ENCODE measurements at regions not wholly inside any gene's neighbourhood (a gene's known extent, or its start where the extent isn't known, plus 50 kb on each side); places are given as distances from the start of the nearest gene placed in this dataset.

GRCh38 chrX:69565247-69565815 is 50.6 kb upstream of the EDA start:
- peaks cover 25% of the 10 kb centered on the region for H3K4me1 ChIP-seq (ENCODE audit: insufficient read depth, low read length)
- ATAC-seq, result no peak
- ChIA-PET POLR2A (interaction anchor here (1.7 kb wide), 1 partner anchor 10 kb away, joined by 5 read pairs; no protein-coding TSS in a partner anchor), CTCF (ENCODE audit: low intra/inter-chr PET ratio, low total read pairs) (no interaction called here)
- H3K36me3 ChIP-seq (replicated peaks in 1 of 2; ENCODE audit: control insufficient read depth in 1 of 2, insufficient read depth in 2 of 2, low read length in 2 of 2), result no peaks in the 10 kb centered on the region
- no peak overlapping the region for H2AFZ ChIP-seq (ENCODE audit: low read length)
- FAIRE-seq, result no peak
- no peaks in the 10 kb centered on the region for H3K79me2 ChIP-seq (ENCODE audit: insufficient read depth, low read length)
- H3K27ac ChIP-seq (ENCODE audit: extremely low read length, insufficient read depth, low read length), result no peak overlapping the region
- no peak overlapping the region for H3K4me3 ChIP-seq (replicated peaks in 1 of 3; ENCODE audit: insufficient read depth in 1 of 3, low read depth in 2 of 3, low read length in 3 of 3)
- H3K4me2 ChIP-seq (ENCODE audit: low read depth, low read length), result no peak overlapping the region
- no TSS peak for BruUV-seq (replicated peaks)
- WGBS (ENCODE audit: low lambda C conversion rate), result 80% methylated on average over 3 of the region's 3 CpGs
- no peaks in the 10 kb centered on the region for H4K20me1 ChIP-seq (ENCODE audit: insufficient read depth, low read length)
- intact Hi-C loops (cut with micrococcal nuclease; ENCODE audit: unreplicated experiment) (no loop called here), in situ Hi-C loops (cut with HindIII; ENCODE audit: extremely low pct_ligation_motif_present, low pct_unique_long_range_greater_than_20kb) (no loop called here)
- no peaks in the 10 kb centered on the region for H3K27me3 ChIP-seq (ENCODE audit: control insufficient read depth in 1 of 2, insufficient read depth in 2 of 2, low read length in 2 of 2)
- TF ChIP-seq, protein P1, sequence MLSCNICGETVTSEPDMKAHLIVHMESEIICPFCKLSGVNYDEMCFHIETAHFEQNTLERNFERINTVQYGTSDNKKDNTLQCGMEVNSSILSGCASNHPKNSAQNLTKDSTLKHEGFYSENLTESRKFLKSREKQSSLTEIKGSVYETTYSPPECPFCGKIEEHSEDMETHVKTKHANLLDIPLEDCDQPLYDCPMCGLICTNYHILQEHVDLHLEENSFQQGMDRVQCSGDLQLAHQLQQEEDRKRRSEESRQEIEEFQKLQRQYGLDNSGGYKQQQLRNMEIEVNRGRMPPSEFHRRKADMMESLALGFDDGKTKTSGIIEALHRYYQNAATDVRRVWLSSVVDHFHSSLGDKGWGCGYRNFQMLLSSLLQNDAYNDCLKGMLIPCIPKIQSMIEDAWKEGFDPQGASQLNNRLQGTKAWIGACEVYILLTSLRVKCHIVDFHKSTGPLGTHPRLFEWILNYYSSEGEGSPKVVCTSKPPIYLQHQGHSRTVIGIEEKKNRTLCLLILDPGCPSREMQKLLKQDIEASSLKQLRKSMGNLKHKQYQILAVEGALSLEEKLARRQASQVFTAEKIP (CRISPR knock-in tag; IDR thresholded peaks at IDR 0.05; ENCODE audit: borderline replicate concordance), result no peak
- TF ChIP-seq ZBTB3 (CRISPR knock-in tag; IDR thresholded peaks at IDR 0.05; ENCODE audit: borderline replicate concordance, low read depth) (no peak), RBM22 (optimal IDR thresholded peaks at IDR 0.05; ENCODE audit: low read length) (no peak), ZNF205 (CRISPR knock-in tag; IDR thresholded peaks at IDR 0.05) (no peak)
- H3K9me3 ChIP-seq (ENCODE audit: low read length), result no peaks in the 10 kb centered on the region
- no peak overlapping the region for H3K9ac ChIP-seq (ENCODE audit: insufficient read depth, low read depth, low read length)
- no peak for DNase-seq (ENCODE audit: low spot score)

Measured in HepG2 (cell line).